ENCODE measurements at regions not wholly inside any gene's neighbourhood (a gene's known extent, or its start where the extent isn't known, plus 50 kb on each side); places are given as distances from the start of the nearest gene placed in this dataset.

GRCh38 chr2:2922156-2922555, 455.5 kb downstream of the EIPR1 start:
- TF ChIP-seq POLR2A (IDR thresholded peaks at IDR 0.05; ENCODE audit: low read depth, low read length) (no peak), EGR1 (IDR thresholded peaks at IDR 0.05; ENCODE audit: borderline replicate concordance in 1 of 2, low read depth in 2 of 2, low read length in 2 of 2) (no peak), CTCF (IDR thresholded peaks at IDR 0.05 in 2 of 3, conservative IDR thresholded peaks at IDR 0.05 in 1 of 3; ENCODE audit: control insufficient read depth in 2 of 3, extremely low read depth in 1 of 3, insufficient read depth in 1 of 3, low read depth in 3 of 3, low read length in 3 of 3) (no peak), EZH2 (IDR thresholded peaks at IDR 0.05; ENCODE audit: borderline replicate concordance, control insufficient read depth, low read depth, low read length) (no peak), BCL11A (IDR thresholded peaks at IDR 0.05; ENCODE audit: low read depth, low read length) (no peak), YY1 (IDR thresholded peaks at IDR 0.05; ENCODE audit: low read depth, low read length) (no peak)

All from GM12878 (cell line).